HCT116 (cell line): ENCODE measurements at regions not wholly inside any gene's neighbourhood (a gene's known extent, or its start where the extent isn't known, plus 50 kb on each side); places are given as distances from the start of the nearest gene placed in this dataset.
"Not testable (repeated sequence)": the region's sequence is repeated elsewhere in the genome, so short reads cannot be mapped to it uniquely, and the experiment has no call there.

Source experiments
- ATAC-seq: fragments of 200-7000 bp; cut with Tn5 transposase; 2 replicates; pipeline ENCODE4 v1.9.1; 2020; ENCODE audit warnings: mild to moderate bottlenecking, moderate library complexity
- BruUV-seq: library from RNA; stranded (reverse); fragments of 400-500 nt; replicated peaks from 2 replicates; lab custom pipeline; 2021; lab: Mats Ljungman, UMichigan
- CTCF ChIA-PET: fragments of 300-600 bp; sonication (Branson Sonifier 250); formaldehyde crosslinking; loops from one replicate; lab custom pipeline; 2021; ENCODE audit warnings: antibody characterized with exemption; lab: Charles Lee
- POLR2A ChIA-PET: fragments of 300-600, 350-600 bp; sonication (Branson Sonifier 250); formaldehyde crosslinking; loops from one replicate; lab custom pipeline; 2021; ENCODE audit warnings: antibody characterized with exemption; lab: Charles Lee
- RAD21 ChIA-PET, 2 experiments: fragments of 300-600 bp; sonication (Branson Sonifier 250); formaldehyde crosslinking; loops; one replicate each; lab custom pipeline; 2023; ENCODE audit warnings: low total read pairs in 2 of 2; ENCODE audit not compliant: uncharacterized antibody in 2 of 2, unreplicated experiment in 2 of 2, low non-redundant PET in 1 of 2; lab: Charles Lee
- DNase-seq: peaks from one replicate; pipeline ENCODE4 v3.0.0-alpha.2; 2010; ENCODE audit warnings: low read depth, low spot score
- H2AFZ ChIP-seq: fragments of 200-600 bp; shearing (Covaris generic), sonication (generic); 2 replicates; pipeline ENCODE4 v1.6.1; 2017; ENCODE audit warnings: low read depth, mixed run types, mixed read lengths, antibody characterized with exemption, low read length; ENCODE audit not compliant: poor library complexity, severe bottlenecking
- H3K27ac ChIP-seq: 2 replicates; pipeline ENCODE4 v1.5.1; 2012; ENCODE audit warnings: low read depth, low read length
- H3K27me3 ChIP-seq: fragments of 200-600 bp; sonication (generic); 2 replicates; pipeline ENCODE4 v1.6.1; 2016; ENCODE audit warnings: mixed run types, low read length, mixed read lengths; ENCODE audit not compliant: insufficient read depth
- H3K36me3 ChIP-seq, 2 experiments: fragments of 200-500 bp in 1 of 2; fragments of 200-600 bp in 1 of 2; sonication (Bioruptor generic) in 1 of 2; sonication (generic) in 1 of 2; 2 replicates each; pipeline versions ENCODE4 v1.5.1 to v1.6.1; 2014 to 2016; ENCODE audit warnings: low read length in 2 of 2, inconsistent platforms in 1 of 2, mixed read lengths in 1 of 2, mixed run types in 1 of 2; ENCODE audit not compliant: insufficient read depth in 2 of 2, control insufficient read depth in 1 of 2
- H3K4me1 ChIP-seq, 2 experiments: fragments of 200-600 bp in 1 of 2; sonication (generic) in 1 of 2; 2 replicates each; pipeline versions ENCODE4 v1.5.1 to v1.6.1; 2012 to 2017; ENCODE audit warnings: low read length in 2 of 2, inconsistent platforms in 1 of 2, mild to moderate bottlenecking in 1 of 2, mixed read lengths in 1 of 2, mixed run types in 1 of 2, moderate library complexity in 1 of 2; ENCODE audit not compliant: insufficient read depth in 2 of 2, control insufficient read depth in 1 of 2
- H3K4me2 ChIP-seq: fragments of 200-600 bp; sonication (generic); 2 replicates; pipeline ENCODE4 v1.6.1; 2017; ENCODE audit warnings: mixed run types, low read length, mixed read lengths
- H3K4me3 ChIP-seq, 2 experiments: fragments of 200-600 bp in 1 of 2; sonication (generic) in 1 of 2; replicated peaks in 1 of 2; 2 replicates each; pipeline ENCODE4 v1.5.1; 2011 to 2016; ENCODE audit warnings: low read length in 2 of 2, control low read depth in 1 of 2, low read depth in 1 of 2, mild to moderate bottlenecking in 1 of 2, mixed read lengths in 1 of 2, mixed run types in 1 of 2
- H3K79me2 ChIP-seq: fragments of 200-600 bp; sonication (generic); 2 replicates; pipeline ENCODE4 v1.6.1; 2017; ENCODE audit warnings: mild to moderate bottlenecking, mixed run types, low read length, moderate library complexity, mixed read lengths; ENCODE audit not compliant: insufficient read depth
- H3K9ac ChIP-seq: fragments of 200-600 bp; sonication (generic); 2 replicates; pipeline ENCODE4 v1.6.1; 2016; ENCODE audit warnings: low read length, mixed read lengths
- H3K9me2 ChIP-seq: fragments of 200-600 bp; sonication (generic), shearing (Covaris generic); 2 replicates; pipeline ENCODE4 v1.6.1; 2017; ENCODE audit warnings: mixed run types, mild to moderate bottlenecking, moderate library complexity; ENCODE audit not compliant: insufficient read depth
- H3K9me3 ChIP-seq, 2 experiments: fragments of 200-500 bp in 1 of 2; fragments of 200-600 bp in 1 of 2; sonication (Bioruptor generic) in 1 of 2; sonication (generic) in 1 of 2; 2 replicates each; pipeline ENCODE4 v1.6.1; 2014 to 2017; ENCODE audit warnings: low read length in 2 of 2, mixed read lengths in 2 of 2, inconsistent platforms in 1 of 2, low read depth in 1 of 2, mild to moderate bottlenecking in 1 of 2, mixed run types in 1 of 2, moderate library complexity in 1 of 2; ENCODE audit not compliant: control insufficient read depth in 1 of 2, insufficient read depth in 1 of 2
- H4K20me1 ChIP-seq: fragments of 200-600 bp; sonication (generic), shearing (Covaris generic); 2 replicates; pipeline ENCODE4 v1.6.1; 2017; ENCODE audit warnings: mixed run types, mild to moderate bottlenecking, moderate library complexity; ENCODE audit not compliant: insufficient read depth
- RAD21 ChIP-seq: IDR thresholded peaks from 2 replicates; pipeline ENCODE4 v1.6.1; 2012; ENCODE audit warnings: low read depth, mild to moderate bottlenecking
- ZBTB33 ChIP-seq: IDR thresholded peaks from 2 replicates; pipeline ENCODE4 v1.6.1; 2011; ENCODE audit warnings: mild to moderate bottlenecking, low read length, moderate library complexity; ENCODE audit not compliant: insufficient replicate concordance; ENCODE audit errors: extremely low read depth
- intact Hi-C: fragments of 100-400 bp; cut with micrococcal nuclease; formaldehyde crosslinking; loops from 2 replicates; pipeline ENCODE4 v1.10.0; 2022

GRCh38 chr3:87101861-87102625 is 111.1 kb upstream of the VGLL3 start:
- CTCF ChIA-PET = no interaction called here
- RAD21 ChIA-PET = no interaction called here
- DNase-seq (no peak), ATAC-seq (no peak)
- H3K4me2 ChIP-seq = no peak overlapping the region
- H4K20me1 ChIP-seq = no peaks in the 10 kb centered on the region; the same call in 1 of the 2 replicates
- intact Hi-C loops = loop anchor here (10.0 kb wide), 1 partner anchor 83 kb away; no protein-coding TSS in a partner anchor
- no peaks in the 10 kb centered on the region for H3K79me2 ChIP-seq
- no peaks in the 10 kb centered on the region for H3K36me3 ChIP-seq
- TF ChIP-seq RAD21 (no peak), ZBTB33 (no peak)
- no TSS peak for BruUV-seq
- H3K9me3 ChIP-seq = no peaks in the 10 kb centered on the region
- no peak overlapping the region for H3K4me3 ChIP-seq
- H3K4me1 ChIP-seq = no peaks in the 10 kb centered on the region
- H3K27ac ChIP-seq = no peak overlapping the region
- H2AFZ ChIP-seq = no peak overlapping the region
- POLR2A ChIA-PET = no interaction called here
- H3K9me2 ChIP-seq = no peaks in the 10 kb centered on the region
- H3K27me3 ChIP-seq = no peaks in the 10 kb centered on the region
- H3K9ac ChIP-seq = no peak overlapping the region

- H3K9ac ChIP-seq, H3K9me3 ChIP-seq, H3K4me2 ChIP-seq, H3K27me3 ChIP-seq, H3K4me1 ChIP-seq, ATAC-seq, H3K27ac ChIP-seq, H3K4me3 ChIP-seq, POLR2A ChIA-PET, DNase-seq, H3K79me2 ChIP-seq, BruUV-seq, RAD21 ChIA-PET, H4K20me1 ChIP-seq, intact Hi-C loops, H3K9me2 ChIP-seq, CTCF ChIA-PET, H3K36me3 ChIP-seq, H2AFZ ChIP-seq: not testable (repeated sequence)
Observed at GRCh38 chr3:87097733-87098132, 106.8 kb upstream of the VGLL3 start.
